ENCODE measurements at regions not wholly inside any gene's neighbourhood (a gene's known extent, or its start where the extent isn't known, plus 50 kb on each side); places are given as distances from the start of the nearest gene placed in this dataset.
A peak's percentile ranks its signal among the peaks of the same experiment; 100 is the strongest.
"Not testable (repeated sequence)": the region's sequence is repeated elsewhere in the genome, so short reads cannot be mapped to it uniquely, and the experiment has no call there.

DNA sequence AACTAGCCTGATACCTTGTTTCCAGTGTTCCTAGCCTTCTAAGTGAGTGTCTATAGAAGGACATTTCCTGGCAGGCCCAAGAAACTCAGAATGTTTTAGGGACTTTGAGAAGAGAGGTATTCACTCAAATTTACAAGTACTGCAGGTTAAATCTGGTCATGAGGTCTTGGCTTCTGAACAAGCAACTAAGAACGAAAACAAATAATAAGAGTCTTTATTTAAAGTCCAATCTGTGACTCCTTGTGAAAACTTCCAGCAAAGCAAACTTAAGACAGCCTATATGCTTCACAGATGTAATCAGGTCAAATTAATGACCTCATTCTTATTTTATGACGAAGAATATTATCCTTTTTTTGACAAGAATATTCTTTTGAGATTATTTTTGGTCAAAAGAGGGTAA lies 79.4 kb upstream of the PRSS16 start:
- no peak for DNase-seq

DNA sequence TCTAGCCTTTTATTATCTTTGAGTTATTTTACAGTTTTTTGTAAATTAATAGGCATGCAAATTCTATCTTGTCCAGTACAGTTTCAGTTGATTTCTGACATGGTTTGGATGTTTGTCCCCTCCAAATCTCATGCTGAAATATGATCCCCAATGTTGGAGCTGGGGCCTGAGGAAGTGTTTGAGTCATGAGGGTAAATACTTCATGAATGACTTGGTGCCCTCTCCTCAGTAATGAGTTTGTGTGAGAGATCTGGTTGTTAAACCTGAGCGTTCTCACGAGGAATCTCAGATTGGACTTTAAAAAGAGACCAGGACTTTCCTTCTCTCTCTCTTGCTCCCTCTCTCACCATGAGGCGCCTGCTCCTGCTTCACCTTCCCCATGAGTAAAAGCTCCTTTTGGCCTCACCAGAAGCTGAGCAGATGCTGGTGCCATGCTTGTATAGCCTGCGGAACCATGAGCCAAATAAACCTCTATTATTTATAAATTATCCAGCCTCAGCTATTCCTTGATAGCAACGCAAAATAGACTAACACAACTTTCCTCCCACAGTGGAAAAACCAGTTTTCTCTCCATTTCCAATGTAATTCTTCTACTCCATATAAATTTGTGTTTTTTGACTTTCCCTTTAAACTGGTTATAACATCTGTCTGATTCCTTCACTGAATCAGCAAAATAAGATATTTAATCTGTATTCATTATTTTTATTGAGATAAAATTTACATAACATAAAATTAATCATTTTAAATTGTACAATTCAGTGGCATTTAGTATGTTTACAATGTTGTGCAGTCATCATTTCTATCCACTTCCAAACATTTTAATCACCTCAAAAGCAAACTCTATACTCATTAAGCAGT lies 78.7 kb upstream of the PRSS16 start:
- DNase-seq, result no peak

DNA sequence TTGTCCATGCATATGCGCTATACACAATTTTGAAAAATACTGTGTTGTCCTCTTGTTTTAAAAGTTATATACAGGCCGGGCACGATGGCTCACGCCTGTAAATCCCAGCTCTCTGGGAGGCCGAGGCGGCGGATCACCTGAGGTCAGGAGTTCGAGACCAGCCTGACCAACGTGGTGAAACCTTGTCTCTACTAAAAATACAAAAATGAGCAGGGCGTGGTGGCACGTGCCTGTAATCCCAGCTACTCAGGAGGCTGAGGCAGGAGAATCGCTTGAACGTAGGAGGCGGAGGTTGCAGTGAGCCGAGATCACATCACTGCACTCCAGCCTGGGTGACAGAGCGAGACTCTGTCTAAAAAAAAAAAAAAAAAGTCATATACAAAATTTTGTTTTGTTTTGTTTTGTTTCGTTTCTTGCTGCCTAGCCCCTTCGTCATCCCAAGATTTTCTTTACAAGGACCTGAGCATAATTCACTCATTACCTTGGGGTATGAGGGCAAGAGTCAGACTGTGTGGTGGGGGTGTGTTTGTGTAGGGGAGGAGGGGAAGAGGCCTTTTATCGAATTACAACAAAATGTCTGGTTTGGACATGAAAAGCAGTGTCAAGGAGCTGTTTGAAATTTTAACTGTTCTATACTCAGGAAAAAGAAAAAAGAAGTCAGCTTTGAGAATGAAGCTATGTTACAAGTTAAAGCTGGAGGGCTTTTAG lies 74.8 kb upstream of the PRSS16 start:
- DNase-seq, result not testable (repeated sequence)

DNA sequence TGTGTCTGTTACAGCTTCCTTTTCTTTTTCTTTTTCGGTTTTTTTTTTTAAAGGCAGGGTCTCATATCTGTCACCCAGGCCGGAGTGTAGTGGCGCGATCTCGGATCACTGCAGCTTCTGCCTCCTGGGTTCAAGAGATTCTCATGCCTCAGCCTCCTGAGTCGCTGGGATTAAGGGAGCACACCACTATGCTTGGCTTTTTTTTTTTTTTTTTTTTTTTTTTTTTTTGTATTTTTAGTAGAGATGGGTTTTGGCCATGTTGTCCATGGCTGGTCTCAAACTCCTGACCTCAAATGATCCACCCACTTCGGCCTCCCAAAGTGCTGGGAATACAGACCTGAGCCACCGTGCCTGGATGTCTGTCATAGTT lies 74.3 kb upstream of the PRSS16 start:
- DNase-seq, result not testable (repeated sequence)

DNA sequence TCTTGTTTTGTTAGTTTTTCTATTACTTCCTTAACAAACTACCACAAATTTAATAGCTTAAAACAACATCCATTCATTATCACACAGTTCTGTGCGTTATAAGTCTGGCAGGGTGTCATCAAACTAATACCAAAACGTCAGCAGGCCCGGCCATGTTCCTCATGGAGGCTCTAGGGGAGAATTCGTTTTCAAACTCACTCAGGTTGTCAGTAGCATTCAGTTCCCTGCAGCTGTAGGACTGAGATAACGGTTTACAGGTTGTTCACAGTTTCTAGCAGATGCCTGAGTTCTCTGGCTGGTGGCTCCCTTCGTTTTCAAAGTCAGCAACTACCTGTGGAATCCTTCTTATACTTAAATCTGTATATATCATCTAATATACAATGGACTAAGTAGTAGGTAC lies 72.5 kb upstream of the PRSS16 start:
- no peak for DNase-seq

DNA sequence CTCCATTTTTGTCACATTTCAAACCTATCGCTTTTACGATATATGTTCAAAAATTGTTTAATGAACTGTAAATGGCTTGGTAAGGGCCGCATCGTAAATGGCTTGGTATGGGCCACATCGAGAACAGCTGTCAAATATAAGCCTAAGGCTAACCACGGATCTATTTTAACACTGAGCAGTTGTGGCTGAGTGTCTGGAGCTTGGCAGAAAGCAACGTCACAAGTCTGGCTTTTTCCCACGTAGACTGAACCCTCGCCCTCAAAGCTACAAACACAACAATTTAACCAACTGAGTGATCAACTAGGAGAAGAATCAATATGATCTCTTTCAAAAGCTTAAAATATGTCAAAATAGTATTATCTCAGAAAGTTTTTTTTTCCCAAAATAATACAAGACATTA lies 71.4 kb upstream of the PRSS16 start:
- peak; percentile 9 for DNase-seq

DNA sequence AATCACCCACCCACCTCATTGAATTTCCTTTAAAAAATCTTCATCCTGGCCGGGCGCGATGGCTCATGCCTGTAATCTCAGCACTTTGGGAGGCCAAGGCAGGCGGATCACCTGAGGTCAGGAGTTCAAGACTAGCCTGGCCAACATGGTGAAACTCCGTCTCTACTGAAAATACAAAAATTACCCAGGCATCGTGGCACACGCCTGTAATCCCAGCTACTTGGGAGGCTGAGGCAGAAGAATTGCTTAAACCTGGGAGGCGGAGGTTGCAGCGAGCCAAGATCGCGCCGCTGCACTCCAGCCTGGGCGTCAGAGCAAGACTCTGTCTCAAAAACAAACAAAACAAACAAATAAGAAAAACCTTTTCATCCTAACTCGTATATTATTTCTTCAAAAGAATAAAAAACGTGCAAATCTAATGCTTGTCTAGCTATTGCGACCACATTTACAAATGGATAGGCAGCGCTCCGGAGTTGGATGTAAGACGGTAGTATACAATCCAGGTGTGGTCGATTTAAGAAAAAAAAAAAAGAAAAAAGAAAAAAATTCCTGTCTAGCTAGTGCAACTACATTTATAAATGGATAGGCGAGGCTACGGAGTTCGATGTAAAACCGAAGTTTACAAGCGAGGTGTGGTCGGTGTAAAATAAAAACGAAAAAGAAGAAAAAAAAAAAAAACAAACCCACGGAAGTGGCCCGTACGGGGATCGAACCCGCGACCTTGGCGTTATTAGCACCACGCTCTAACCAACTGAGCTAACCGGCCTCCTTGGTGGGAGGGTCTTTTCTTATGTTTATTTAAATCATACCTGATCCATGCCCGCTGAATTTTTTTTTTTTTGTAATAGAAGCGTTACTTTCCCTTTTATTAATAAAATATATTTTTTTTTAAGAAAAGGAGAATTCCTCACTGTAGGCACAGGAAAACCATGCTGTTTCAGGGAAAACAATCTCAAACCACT lies 70.7 kb upstream of the PRSS16 start:
- peak; percentile 69 for DNase-seq

DNA sequence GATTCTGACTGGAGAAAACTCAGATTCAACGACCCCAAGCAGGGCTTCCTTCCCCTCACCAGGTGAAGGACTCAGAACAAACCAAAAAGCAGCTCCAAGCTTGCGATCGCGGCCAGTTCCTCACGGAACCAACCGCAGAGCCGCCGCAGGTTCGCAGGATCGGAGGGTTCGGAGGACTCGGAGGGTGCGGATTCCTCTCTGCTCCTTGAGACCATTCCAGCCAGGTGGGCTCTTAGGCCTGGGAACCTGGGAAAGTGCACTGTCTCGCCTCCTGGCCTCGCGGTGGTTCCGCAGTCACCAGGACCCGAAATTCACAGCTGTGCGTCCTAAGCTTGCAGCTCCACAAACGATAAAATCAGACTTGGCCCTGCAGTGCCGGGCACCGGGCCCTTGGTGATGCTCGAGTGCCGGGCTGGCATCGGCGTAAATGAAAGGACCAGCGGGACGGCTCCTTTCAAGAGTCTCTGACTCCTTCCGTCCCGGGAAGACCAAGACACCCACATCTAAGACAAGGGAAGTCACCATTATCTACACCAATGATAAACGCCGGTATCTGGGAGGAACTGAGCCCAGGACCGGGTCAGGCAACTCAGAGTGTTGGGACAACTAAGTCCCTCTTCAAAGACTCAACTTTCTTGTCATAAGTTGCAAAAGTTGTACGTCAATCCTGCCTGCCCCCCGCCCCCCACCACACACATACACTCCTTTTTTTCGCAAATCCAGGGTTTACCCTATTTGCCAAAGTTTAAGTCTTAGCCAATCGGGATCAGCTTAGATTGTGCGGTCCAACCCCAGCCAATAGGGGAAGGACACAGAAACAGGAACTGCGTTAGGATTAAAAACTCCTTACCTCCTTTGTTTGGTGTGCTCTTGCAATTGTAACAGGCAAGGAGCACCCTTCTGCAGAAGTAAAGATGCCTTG lies 69.8 kb upstream of the PRSS16 start:
- DNase-seq, result peak; percentile 78

DNA sequence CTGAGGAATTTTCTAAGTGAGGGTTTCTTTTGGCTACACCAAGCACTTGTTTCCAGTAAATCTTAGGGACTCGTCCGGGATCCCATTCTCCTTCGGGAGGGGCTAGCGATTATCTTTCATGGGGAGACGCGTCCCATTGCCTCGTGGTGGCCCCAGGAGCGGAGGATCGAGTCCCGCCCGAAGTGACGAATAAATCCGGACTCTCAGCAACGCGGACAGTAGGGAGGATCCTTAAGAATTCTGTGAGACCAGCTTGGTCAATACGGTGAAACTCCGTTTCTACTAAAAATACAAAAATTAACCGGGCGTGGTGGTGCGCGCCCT lies 69.1 kb upstream of the PRSS16 start:
- no peak for DNase-seq

DNA sequence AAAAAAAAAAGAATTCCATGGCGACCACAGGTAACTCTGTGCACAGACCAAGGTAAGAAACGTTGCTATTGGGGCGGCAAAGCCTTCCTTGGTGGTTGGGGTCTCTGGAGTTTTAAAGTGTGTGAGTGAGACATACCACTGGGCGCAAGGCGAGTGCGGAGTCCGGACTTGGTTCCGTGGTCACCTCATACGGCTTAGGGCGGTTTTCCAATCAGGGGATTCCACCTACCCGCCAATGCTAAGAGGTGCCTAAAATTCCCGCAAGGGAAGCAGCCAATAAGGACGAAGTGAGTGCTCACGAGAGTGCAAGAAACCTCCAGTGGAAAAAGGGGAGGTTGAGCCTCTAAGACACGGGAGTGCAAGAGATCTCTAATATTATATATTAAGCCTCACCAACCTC lies 68.6 kb upstream of the PRSS16 start:
- no peak for DNase-seq

DNA sequence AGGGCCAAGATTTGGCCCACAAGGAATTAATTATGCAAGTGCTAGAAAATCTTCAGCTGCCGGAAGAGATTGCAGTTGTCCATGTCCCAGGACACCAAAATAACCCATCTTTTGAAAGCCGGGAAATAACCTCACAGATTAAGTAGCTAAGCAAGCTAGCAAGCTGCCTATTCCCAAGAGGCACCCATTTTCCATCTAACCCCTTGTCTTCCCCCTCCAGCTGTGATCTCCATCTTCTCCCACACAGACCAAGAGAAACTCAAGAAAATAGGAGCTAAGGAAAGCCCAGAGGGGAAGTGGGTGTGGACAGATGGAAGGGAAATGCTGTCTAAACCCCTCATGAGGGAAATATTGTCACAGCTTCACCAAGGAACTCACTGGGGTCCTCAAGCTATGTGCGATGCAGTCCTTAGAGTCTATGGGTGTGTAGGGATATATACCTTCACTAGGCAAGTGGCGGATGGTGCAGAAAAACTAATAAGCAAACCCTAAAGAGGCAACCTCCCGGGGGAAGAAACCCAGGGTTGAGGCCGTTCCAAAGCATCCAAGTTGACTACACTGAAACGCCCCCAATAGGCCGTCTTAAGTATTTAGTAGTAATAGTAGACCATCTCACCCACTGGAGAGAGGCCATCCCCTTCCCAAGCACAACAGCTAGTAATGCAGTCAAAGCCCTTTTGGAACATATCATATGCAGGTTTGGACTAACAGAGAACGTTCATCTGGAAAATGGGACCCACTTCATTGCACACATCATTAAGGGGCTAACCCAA lies 64.3 kb upstream of the PRSS16 start:
- no peak for DNase-seq

DNA sequence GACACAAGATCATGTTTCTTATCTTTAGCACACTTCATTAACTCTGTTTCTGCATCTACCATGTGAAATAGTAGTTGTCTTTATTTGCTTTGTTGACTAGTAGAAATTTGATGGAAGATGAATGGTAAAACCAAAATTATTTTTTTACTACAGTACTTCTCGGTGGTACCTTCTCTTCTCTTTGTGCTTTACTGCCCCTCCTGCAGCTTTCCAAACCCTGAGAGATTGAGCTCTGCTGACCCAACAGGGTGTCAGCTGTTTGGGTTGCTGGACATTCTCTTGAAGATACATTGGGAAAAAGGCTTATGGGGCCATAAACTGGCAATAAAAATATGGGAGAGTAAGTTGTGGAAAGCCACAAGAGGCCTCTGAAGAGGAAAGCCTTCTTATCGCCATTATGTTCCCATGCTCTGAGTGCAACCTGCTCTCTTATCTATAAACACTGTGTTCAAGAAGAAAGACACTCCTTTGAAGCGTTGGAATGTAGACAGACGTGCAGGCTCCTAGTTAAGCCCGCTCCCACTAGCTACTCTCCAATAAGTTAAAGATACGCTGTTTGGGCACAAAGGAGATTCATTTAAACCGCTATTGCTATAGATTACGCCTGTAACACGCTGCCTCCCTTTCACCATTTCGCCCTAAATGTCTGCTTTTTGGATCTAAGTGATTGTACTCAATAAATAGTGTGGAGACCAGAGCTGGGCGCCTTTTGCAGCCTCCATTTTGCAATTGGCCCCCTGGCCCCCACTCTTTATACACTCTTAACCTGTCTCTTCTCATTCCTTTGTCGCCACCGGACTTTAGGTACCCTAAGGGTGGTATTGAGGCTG lies 60.1 kb upstream of the PRSS16 start:
- no peak for DNase-seq

DNA sequence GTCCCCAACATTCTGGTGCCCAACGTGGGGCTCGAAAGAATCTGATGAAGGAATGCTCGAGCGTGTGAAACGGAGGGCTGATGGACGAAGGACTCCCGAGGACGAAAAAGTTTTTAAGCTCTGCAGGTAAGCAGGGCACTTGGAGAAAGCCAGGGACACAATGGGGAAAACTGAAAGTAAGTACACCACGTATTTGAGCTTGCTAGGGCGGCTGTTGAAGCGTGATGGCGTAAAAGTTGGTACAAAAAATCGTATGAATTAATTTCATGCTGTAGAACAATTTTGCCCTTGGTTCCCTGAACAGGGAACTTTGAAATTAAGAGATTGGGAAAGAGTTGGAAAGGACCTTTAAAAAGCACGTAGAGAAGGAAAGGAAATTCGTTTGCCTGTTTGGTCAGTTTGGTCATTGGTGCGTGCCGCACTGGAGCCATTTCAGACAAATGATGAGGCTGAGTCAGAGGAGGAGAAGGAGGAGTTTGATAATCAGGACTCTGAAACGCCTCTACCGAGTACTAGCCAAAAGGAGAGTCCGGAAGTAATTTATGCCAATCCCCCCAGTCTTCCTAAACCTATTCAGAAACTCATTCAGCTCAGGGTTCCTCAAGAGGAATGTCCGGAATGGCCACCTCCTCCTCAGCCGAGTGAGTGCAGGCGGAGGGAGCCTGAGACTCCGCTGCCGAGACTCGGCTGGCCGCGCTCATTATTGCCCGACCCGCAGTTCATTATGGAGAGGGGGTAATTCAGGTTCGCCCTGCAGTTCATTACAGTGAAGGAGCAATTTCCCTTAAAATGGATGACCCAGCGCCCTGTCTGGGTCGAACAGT lies 59.2 kb upstream of the PRSS16 start:
- peak; percentile 6 for DNase-seq

DNA sequence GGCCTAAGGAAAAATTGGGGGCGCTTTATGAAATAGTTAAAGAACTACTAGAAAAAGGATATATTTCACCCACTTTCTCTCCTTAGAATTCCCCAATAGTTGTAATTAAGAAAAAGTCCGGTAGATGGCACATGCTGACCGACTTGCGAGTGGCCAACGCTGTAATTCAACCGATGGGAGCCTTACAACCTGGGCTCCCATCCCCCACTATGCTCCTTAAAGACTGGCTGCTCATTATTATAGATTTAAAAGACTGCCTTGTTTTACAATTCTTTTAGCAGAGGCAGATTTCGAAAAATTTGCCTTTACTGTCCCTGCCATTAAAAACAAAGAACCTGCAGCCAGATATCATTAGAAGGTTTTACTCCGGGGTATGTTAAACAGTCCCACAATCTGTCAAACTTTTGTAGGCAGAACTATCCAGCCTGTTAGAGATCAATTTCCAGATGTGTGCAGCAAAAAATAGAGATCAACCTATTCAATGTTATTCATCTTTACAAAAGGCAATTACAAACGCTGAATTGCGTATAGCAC lies 58.5 kb upstream of the PRSS16 start:
- DNase-seq, result peak; percentile 55

DNA sequence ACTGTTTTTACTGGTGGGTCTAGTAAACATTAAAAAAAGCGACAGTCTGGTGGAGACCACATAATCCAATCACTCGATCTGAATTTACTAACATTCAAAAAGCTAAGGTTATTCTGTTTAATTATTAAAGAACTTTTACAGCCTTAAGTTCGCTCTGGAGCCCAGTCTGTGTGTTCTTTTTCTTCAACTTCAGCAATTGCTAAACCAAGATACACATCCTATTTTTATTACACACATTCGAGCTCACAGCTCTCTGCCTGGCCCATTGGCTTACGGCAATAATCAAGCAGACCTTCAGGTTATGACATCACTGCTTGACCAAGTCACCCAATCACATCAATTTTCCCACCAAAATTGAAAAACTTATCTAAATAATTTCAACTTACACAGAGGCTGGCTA lies 57.4 kb upstream of the PRSS16 start:
- no peak for DNase-seq

DNA sequence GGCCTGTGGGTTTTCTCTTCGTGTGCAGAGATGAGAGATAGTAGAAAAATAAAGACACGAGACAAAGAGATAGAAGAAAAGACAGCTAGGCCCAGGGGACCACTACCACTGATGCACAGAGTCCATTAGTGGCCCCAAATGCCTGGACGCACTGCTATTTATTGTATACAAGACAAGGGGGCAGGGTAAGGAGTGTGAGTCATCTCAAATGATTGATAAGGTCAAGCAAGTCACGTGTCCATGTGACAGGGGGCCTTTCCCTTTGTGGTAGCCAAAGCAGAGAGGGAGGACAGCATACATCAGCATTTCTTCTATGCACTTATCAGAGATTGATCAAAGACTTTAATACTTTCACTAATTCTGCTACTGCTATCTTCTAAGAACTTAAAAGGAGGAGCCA lies 53.0 kb upstream of the PRSS16 start:
- DNase-seq, result not testable (repeated sequence)

DNA sequence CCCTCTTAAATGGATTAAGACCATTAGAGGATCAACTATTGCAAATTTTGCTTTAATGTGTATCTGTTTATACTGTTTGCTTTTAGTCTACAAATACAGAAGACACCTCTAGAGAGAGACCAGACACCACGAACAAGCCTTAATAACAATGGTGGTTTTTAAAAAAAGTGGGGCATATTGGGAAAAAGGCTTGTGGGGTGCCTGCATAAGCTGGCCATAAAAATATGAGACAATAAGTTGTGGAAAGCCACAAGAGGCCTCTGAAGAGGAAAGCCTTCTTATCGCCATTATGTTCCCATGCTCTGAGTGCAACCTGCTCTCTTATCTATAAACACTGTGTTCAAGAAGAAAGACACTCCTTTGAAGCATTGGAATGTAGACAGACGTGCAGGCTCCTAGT lies 52.0 kb upstream of the PRSS16 start:
- DNase-seq, result not testable (repeated sequence)

Measured in CD4-positive, alpha-beta T cell treated with Interferon gamma for 1 hour (primary cell).